ENCODE measurements at regions not wholly inside any gene's neighbourhood (a gene's known extent, or its start where the extent isn't known, plus 50 kb on each side); places are given as distances from the start of the nearest gene placed in this dataset.

DNA sequence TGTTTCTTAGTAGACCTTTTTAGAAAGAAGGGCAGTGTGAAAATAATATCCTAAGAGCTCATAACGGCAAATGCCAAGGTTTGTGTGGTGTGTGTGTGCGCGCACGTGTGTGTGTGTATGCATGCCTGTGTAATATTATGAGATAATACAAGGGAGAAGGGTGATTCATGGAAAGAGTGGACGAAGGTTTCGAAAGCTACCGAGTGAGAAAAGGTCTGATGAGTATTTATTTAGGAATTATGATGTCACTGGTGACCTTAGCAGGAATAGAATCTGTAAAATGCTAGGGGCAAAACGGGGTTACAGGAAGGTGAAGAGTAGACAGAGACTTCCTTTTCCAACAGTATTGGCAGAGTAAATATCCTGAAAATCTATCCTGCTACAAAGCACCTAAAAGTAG, 107.3 kb downstream of the AHR start:
- TF ChIP-seq CTCF (conservative IDR thresholded peaks at IDR 0.05): no peak
- no peak for TF ChIP-seq EZH2 (IDR thresholded peaks at IDR 0.05; ENCODE audit: low read depth)

All from PC-9 (cell line).